BE2C (cell line): ENCODE measurements at regions not wholly inside any gene's neighbourhood (a gene's known extent, or its start where the extent isn't known, plus 50 kb on each side); places are given as distances from the start of the nearest gene placed in this dataset.

Experiments
- DNase-seq: peaks from one replicate; pipeline ENCODE4 v3.0.0-alpha.2; 2020
- H3K27me3 ChIP-seq: fragments of 250-450 bp; sonication (Bioruptor Pico); 2 replicates; pipeline ENCODE4 v1.5.1; 2020; ENCODE audit warnings: mild to moderate bottlenecking
- H3K36me3 ChIP-seq: fragments of 250-450 bp; sonication (Bioruptor Pico); 2 replicates; pipeline ENCODE4 v1.5.1; 2020; ENCODE audit warnings: mild to moderate bottlenecking
- H3K4me1 ChIP-seq: fragments of 250-450 bp; sonication (Bioruptor Pico); 2 replicates; pipeline ENCODE4 v1.5.1; 2020
- H3K4me3 ChIP-seq: 2 replicates; pipeline ENCODE4 v1.5.1; 2011; ENCODE audit warnings: low read depth, low read length
- H3K9me3 ChIP-seq: fragments of 250-450 bp; sonication (Bioruptor Pico); 2 replicates; pipeline ENCODE4 v1.5.1; 2020
- CTCF ChIP-seq: IDR thresholded peaks from 2 replicates; pipeline ENCODE4 v1.5.1; 2012; ENCODE audit warnings: mild to moderate bottlenecking, low read depth, low read length

GRCh38 chr3:73243740-73244139 lies 182.3 kb downstream of the EBLN2 start:
- H3K27me3 ChIP-seq, result no peaks in the 10 kb centered on the region
- no peak overlapping the region for H3K4me3 ChIP-seq
- H3K4me1 ChIP-seq, result no peaks in the 10 kb centered on the region
- DNase-seq, result no peak
- no peaks in the 10 kb centered on the region for H3K36me3 ChIP-seq
- TF ChIP-seq CTCF, result no peak
- no peaks in the 10 kb centered on the region for H3K9me3 ChIP-seq

GRCh38 chr3:73245459-73245858 lies 184.0 kb downstream of the EBLN2 start:
- Histone ChIP-seq H3K9me3 (no peaks in the 10 kb centered on the region), H3K4me1 (no peaks in the 10 kb centered on the region), H3K27me3 (no peaks in the 10 kb centered on the region), H3K36me3 (no peaks in the 10 kb centered on the region), H3K4me3 (no peak overlapping the region)
- DNase-seq, result no peak
- no peak for TF ChIP-seq CTCF

GRCh38 chr3:73249047-73249446 lies 187.6 kb downstream of the EBLN2 start:
- Histone ChIP-seq H3K4me3 (no peak overlapping the region), H3K36me3 (no peaks in the 10 kb centered on the region), H3K4me1 (no peaks in the 10 kb centered on the region), H3K9me3 (no peaks in the 10 kb centered on the region), H3K27me3 (no peaks in the 10 kb centered on the region)
- TF ChIP-seq CTCF, result no peak
- no peak for DNase-seq

- H3K4me1 ChIP-seq, result no peaks in the 10 kb centered on the region
- no peaks in the 10 kb centered on the region for H3K36me3 ChIP-seq
- no peak for TF ChIP-seq CTCF
- H3K27me3 ChIP-seq, result no peaks in the 10 kb centered on the region
- no peaks in the 10 kb centered on the region for H3K9me3 ChIP-seq
- no peak overlapping the region for H3K4me3 ChIP-seq
- DNase-seq, result no peak
Measured at GRCh38 chr3:73254062-73254461, 192.6 kb downstream of the EBLN2 start.

- TF ChIP-seq CTCF, result no peak
Measured at GRCh38 chr3:73255609-73256029, 194.2 kb downstream of the EBLN2 start.

GRCh38 chr3:73257186-73257585 lies 195.7 kb downstream of the EBLN2 start:
- no peak overlapping the region for H3K4me3 ChIP-seq
- H3K4me1 ChIP-seq, result no peaks in the 10 kb centered on the region
- no peak for DNase-seq
- H3K36me3 ChIP-seq, result no peaks in the 10 kb centered on the region
- H3K9me3 ChIP-seq, result no peaks in the 10 kb centered on the region
- no peaks in the 10 kb centered on the region for H3K27me3 ChIP-seq
- no peak for TF ChIP-seq CTCF

More at GRCh38 chr3:73255609-73256029, 194.2 kb downstream of the EBLN2 start:
- no peak overlapping the region for H3K4me3 ChIP-seq
- no peaks in the 10 kb centered on the region for H3K9me3 ChIP-seq
- H3K27me3 ChIP-seq, result no peaks in the 10 kb centered on the region
- peak; percentile 72 for DNase-seq
- H3K36me3 ChIP-seq, result no peaks in the 10 kb centered on the region
- H3K4me1 ChIP-seq, result no peaks in the 10 kb centered on the region
